OCI-LY3 (cell line): ENCODE measurements at regions not wholly inside any gene's neighbourhood (a gene's known extent, or its start where the extent isn't known, plus 50 kb on each side); places are given as distances from the start of the nearest gene placed in this dataset.

Experiments
- CTCF ChIP-seq: fragments of 200-600, 300-600 bp; sonication (generic); IDR thresholded peaks from 2 replicates; pipeline ENCODE4 v1.5.1; 2014; ENCODE audit warnings: antibody characterized with exemption, low read length, low read depth
- EZH2phosphoT487 ChIP-seq: fragments of 200-600 bp; shearing (Covaris generic); IDR thresholded peaks from 2 replicates; pipeline ENCODE4 v1.6.1; 2018; ENCODE audit warnings: antibody characterized with exemption, mixed run types, low read depth

DNA sequence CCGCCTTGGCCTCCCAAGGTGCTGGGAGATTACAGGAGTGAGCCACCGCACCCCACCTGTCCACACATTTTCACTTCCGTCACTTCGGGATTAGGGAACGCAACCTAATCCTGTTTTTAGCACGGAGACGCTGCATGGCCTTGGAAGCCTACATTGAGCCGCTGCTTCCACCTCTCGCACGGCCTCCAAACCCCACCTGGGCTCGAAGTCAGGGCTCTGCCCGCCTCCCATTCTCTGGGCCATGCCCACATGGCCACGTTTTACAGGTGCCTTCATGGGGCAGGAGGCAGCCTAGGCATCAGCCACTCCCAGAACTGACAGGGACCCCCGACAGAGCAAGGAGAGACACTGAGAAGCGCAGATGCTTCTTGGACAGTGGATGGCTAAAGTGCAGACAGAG, 100.6 kb downstream of the OAT start:
- TF ChIP-seq CTCF, result no peak
- no peak for TF ChIP-seq EZH2phosphoT487
